Mucosa of descending colon (tissue), 3 donors: ENCODE measurements at regions not wholly inside any gene's neighbourhood (a gene's known extent, or its start where the extent isn't known, plus 50 kb on each side); places are given as distances from the start of the nearest gene placed in this dataset.

Experiments used
- ATAC-seq: fragments of 200-7000 bp; cut with Tn5 transposase; one replicate; pipeline ENCODE4 v1.9.1; 2020; ENCODE audit warnings: mild to moderate bottlenecking, moderate library complexity
- DNase-seq, 3 donors: peaks; one replicate each; pipeline ENCODE4 v3.0.0-alpha.2; 2020
- H3K36me3 ChIP-seq: fragments of 200-600 bp; one replicate; pipeline ENCODE4 v1.8.0; 2021; ENCODE audit warnings: low read depth, mild to moderate bottlenecking
- H3K4me1 ChIP-seq: fragments of 200-600 bp; one replicate; pipeline ENCODE4 v1.8.0; 2021; ENCODE audit warnings: low read depth, mild to moderate bottlenecking
- H3K4me3 ChIP-seq: fragments of 200-600 bp; one replicate; pipeline ENCODE4 v1.8.0; 2021; ENCODE audit warnings: mild to moderate bottlenecking
- H3K9me3 ChIP-seq: fragments of 200-600 bp; one replicate; pipeline ENCODE4 v1.8.0; 2021; ENCODE audit warnings: mild to moderate bottlenecking
- intact Hi-C, 2 donors: fragments of 100-400 bp; cut with DNase I in 1 of 2; cut with micrococcal nuclease in 1 of 2; formaldehyde crosslinking; loops; one replicate each; pipeline versions ENCODE4 v1.11.0 to v1.11.1; 2022; cut with DNase I, micrococcal nuclease
- TF ChIP-seq, protein P1 (sequence below): fragments of 200-600 bp; IDR thresholded peaks from one replicate; pipeline ENCODE4 v1.8.0; 2022; ENCODE audit warnings: antibody characterized with exemption, mild to moderate bottlenecking
- donor health status: DM: no; HTN: no; CAD: no; lungs with moderate emphysema.
- donor health status: DM: no; HTN: no; CAD: no.
- donor health status: DM: no; HTN: yes; CAD: no.

DNA sequence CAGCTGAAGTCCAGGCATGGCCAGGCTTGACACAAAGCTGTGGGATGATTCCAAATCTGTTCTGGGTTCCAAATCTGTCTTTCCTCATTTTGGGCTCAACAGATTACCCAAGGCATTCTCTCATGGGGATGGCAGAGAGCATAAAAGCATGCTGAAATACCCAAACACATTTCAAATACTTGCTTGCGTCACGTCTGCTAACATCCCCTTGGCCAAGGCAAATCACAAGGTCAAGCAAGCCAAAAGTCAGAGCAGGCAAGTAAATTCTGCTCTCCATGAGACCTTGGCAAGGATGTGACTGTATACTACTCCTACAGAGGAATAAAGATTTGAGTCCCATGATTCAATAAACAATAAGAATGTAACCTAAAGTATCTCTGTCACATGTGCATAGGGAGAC, 306.7 kb downstream of the EPB41L4A start:
- ATAC-seq (no peak), DNase-seq (no peak)
- Histone ChIP-seq H3K4me1 (no peaks in the 10 kb centered on the region), H3K4me3 (no peak overlapping the region), H3K36me3 (no peaks in the 10 kb centered on the region), H3K9me3 (no peaks in the 10 kb centered on the region)
- TF ChIP-seq, protein P1, sequence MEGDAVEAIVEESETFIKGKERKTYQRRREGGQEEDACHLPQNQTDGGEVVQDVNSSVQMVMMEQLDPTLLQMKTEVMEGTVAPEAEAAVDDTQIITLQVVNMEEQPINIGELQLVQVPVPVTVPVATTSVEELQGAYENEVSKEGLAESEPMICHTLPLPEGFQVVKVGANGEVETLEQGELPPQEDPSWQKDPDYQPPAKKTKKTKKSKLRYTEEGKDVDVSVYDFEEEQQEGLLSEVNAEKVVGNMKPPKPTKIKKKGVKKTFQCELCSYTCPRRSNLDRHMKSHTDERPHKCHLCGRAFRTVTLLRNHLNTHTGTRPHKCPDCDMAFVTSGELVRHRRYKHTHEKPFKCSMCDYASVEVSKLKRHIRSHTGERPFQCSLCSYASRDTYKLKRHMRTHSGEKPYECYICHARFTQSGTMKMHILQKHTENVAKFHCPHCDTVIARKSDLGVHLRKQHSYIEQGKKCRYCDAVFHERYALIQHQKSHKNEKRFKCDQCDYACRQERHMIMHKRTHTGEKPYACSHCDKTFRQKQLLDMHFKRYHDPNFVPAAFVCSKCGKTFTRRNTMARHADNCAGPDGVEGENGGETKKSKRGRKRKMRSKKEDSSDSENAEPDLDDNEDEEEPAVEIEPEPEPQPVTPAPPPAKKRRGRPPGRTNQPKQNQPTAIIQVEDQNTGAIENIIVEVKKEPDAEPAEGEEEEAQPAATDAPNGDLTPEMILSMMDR = no peak
- intact Hi-C loops = no loop called here

DNA sequence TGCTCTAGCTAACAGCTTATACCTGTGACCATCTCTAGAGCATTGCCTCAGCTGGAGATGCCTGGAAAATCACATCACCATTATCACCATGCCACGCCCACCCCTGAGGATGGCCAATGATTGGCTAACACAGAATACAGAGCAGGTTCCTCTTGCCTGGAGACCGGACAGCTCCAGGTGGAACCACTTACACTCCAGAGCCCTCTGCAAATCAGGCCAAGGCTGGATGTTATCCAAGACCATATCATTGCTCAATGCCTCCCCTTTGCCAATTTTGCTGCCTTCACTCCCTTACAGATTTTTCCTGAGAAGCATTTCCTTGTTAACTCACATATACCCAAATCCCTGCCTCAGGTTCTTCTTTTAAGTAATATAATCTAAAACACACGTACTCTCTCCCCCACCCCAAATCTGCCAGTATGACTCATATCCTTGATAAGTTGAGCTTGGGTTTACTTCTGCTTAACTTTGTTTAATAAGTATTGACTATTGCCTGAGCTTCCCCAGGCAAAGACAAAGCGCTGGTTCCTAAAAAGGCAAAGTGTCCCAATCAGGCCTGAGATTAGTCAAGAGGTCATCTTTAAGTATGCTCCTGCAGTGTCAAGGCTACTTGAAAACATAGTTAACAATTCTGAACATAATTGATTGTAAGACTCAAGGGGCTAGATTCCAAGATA, 309.6 kb downstream of the EPB41L4A start:
- intact Hi-C loops = no loop called here
- H3K36me3 ChIP-seq = no peaks in the 10 kb centered on the region
- peak in 1 of 3 donors; percentile 1 for DNase-seq

DNA sequence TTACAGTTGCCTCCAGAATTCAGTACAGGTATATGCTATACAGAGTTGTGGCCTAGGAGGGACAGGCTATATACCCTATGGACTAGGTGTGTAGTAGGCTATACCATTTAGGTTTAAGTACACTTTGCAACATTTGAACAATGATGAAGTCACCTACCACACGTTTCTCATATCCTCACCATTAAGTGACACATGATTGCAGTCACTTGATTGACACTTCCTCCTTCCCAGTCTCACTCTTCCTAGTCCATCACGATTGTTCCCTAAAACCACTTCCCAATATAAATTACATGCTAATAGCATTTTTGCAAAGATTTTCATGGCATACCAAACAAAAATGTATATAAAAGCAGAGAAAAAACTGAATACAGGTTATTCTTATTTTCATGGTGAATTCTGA, 312.2 kb downstream of the EPB41L4A start:
- intact Hi-C loops = no loop called here
- no peaks in the 10 kb centered on the region for H3K9me3 ChIP-seq
- ATAC-seq (no peak), DNase-seq (no peak)
- no peak overlapping the region for H3K4me3 ChIP-seq
- TF ChIP-seq, protein P1 = no peak
- H3K36me3 ChIP-seq = no peaks in the 10 kb centered on the region
- H3K4me1 ChIP-seq = no peaks in the 10 kb centered on the region

More for the DNA sequence above, 309.6 kb downstream of the EPB41L4A start:
- TF ChIP-seq, protein P1 = no peak
- no peak overlapping the region for H3K4me3 ChIP-seq
- no peaks in the 10 kb centered on the region for H3K9me3 ChIP-seq
- ATAC-seq = peak; percentile 49
- H3K4me1 ChIP-seq = no peaks in the 10 kb centered on the region

DNA sequence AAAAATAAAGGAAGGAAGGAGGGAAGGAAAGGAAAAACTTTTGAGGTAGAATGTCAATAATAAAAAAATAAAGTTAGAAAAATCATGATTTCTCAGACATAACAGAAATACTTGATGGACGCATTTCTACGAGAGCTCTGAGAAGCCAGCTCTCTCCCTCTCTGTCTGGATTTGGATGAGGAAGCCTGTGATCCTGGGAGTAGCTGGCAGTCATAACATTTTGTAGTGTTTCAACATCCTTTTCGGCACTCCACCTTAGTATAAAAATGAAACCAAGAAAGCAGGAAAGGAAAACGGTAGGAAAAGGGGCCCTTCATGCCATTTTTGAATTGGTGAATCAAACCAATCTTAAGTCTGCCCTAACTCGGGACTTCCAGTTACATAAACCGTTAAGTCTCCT, 321.3 kb downstream of the EPB41L4A start:
- TF ChIP-seq, protein P1 = no peak
- H3K36me3 ChIP-seq = no peaks in the 10 kb centered on the region
- no peak overlapping the region for H3K4me3 ChIP-seq
- DNase-seq (no peak), ATAC-seq (no peak)
- intact Hi-C loops = no loop called here
- no peaks in the 10 kb centered on the region for H3K9me3 ChIP-seq
- H3K4me1 ChIP-seq = no peaks in the 10 kb centered on the region

DNA sequence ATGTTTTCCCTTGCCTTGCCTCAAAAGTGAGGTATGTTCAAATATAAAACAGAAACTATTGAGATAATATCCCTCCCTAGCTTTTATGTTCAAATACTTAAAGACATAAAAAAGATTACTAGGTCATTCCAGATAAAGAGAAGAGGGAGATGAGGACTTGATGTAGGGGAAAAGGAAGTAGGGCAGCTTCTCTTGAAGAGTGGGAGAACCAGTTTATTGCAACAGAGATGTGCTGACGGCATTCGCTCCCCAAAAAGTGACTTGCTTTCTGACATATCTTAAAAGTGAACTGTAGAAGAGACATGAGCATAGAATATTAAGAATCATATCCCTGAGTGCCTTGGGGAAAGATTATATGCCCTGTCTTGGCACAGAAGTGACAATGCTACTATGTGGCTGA, 330.2 kb upstream of the NREP start:
- ATAC-seq (no peak), DNase-seq (no peak)
- intact Hi-C loops = no loop called here
- TF ChIP-seq, protein P1 = no peak
- Histone ChIP-seq H3K36me3 (no peaks in the 10 kb centered on the region), H3K9me3 (no peaks in the 10 kb centered on the region), H3K4me3 (no peak overlapping the region), H3K4me1 (no peaks in the 10 kb centered on the region)

DNA sequence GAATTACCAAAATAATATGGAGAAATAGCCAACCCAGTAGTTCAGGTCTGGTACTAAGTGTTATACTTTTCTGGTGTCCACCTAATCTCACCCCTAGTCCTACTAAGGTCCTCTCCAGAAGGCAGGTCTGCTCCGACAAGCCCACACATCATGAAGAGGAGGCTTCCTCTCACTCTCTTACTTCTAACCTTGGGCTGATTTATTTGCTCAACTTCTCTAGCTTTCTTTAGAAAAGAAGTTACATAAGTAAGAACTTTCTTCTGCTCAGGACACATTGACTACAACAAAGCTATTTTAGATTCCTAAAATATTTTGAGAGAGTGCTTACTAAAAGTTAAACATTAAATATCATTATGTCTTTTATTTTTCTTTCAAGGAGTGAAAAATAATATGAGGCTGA, 329.7 kb upstream of the NREP start:
- ATAC-seq = no peak
- DNase-seq = no peak
- TF ChIP-seq, protein P1 = no peak
- Histone ChIP-seq H3K36me3 (no peaks in the 10 kb centered on the region), H3K4me3 (no peak overlapping the region), H3K4me1 (no peaks in the 10 kb centered on the region), H3K9me3 (no peaks in the 10 kb centered on the region)
- intact Hi-C loops = no loop called here
